Smooth muscle cell (in vitro differentiated cells): ENCODE measurements at regions not wholly inside any gene's neighbourhood (a gene's known extent, or its start where the extent isn't known, plus 50 kb on each side); places are given as distances from the start of the nearest gene placed in this dataset.

Source experiments
- DNase-seq: peaks from one replicate; lab custom pipeline; 2025; ENCODE audit not compliant: unreplicated experiment; lab: John Stamatoyannopoulos, UW
- H2AFZ ChIP-seq: fragments of 200-600 bp; sonication (generic); 2 replicates; pipeline ENCODE4 v1.6.0; 2016; ENCODE audit warnings: antibody characterized with exemption, low read depth, mild to moderate bottlenecking
- H3F3A ChIP-seq: fragments of 200-600 bp; sonication (generic); 2 replicates; pipeline ENCODE4 v1.6.0; 2017; ENCODE audit warnings: antibody characterized with exemption, low read depth
- H3K27ac ChIP-seq: fragments of 200-600 bp; sonication (generic); 2 replicates; pipeline ENCODE4 v1.5.1; 2016; ENCODE audit warnings: low read depth, mild to moderate bottlenecking
- H3K27me3 ChIP-seq: fragments of 200-600 bp; sonication (generic); 2 replicates; pipeline ENCODE4 v1.6.1; 2016; ENCODE audit warnings: low read depth, mild to moderate bottlenecking
- H3K36me3 ChIP-seq: fragments of 200-600 bp; sonication (generic); 2 replicates; pipeline ENCODE4 v1.5.1; 2016; ENCODE audit warnings: low read depth
- H3K4me1 ChIP-seq: fragments of 200-600 bp; sonication (generic); 2 replicates; pipeline ENCODE4 v1.5.1; 2016; ENCODE audit warnings: low read depth
- H3K4me2 ChIP-seq: fragments of 200-600 bp; sonication (generic); 2 replicates; pipeline ENCODE4 v1.6.0; 2016; ENCODE audit warnings: mild to moderate bottlenecking
- H3K4me3 ChIP-seq: fragments of 200-600 bp; sonication (generic); 2 replicates; pipeline ENCODE4 v1.5.1; 2016; ENCODE audit warnings: mild to moderate bottlenecking
- H3K79me2 ChIP-seq: fragments of 200-600 bp; sonication (generic); 2 replicates; pipeline ENCODE4 v1.6.0; 2016; ENCODE audit warnings: low read depth, mild to moderate bottlenecking
- H3K9ac ChIP-seq: fragments of 200-600 bp; sonication (generic); 2 replicates; pipeline ENCODE4 v1.6.0; 2016; ENCODE audit warnings: low read depth
- H3K9me3 ChIP-seq: fragments of 200-600 bp; sonication (generic); replicated peaks from 2 replicates; pipeline ENCODE4 v1.5.1; 2016; ENCODE audit warnings: low read depth
- H4K20me1 ChIP-seq: fragments of 200-600 bp; sonication (generic); 2 replicates; pipeline ENCODE4 v1.6.0; 2016; ENCODE audit warnings: low read depth
- WGBS: methylation state at CpG from one replicate; pipeline ENCODE4 v1.1.7; 2016; ENCODE audit warnings: low lambda C conversion rate; 5-methylcytosine and 5-hydroxymethylcytosine counted together
- TF ChIP-seq, protein P1 (sequence below): fragments of 200-600 bp; sonication (generic); IDR thresholded peaks from 2 replicates; pipeline ENCODE4 v1.5.1; 2017; ENCODE audit warnings: borderline replicate concordance, mild to moderate bottlenecking, antibody characterized with exemption; ENCODE audit not compliant: insufficient read depth, poor library complexity, severe bottlenecking

DNA sequence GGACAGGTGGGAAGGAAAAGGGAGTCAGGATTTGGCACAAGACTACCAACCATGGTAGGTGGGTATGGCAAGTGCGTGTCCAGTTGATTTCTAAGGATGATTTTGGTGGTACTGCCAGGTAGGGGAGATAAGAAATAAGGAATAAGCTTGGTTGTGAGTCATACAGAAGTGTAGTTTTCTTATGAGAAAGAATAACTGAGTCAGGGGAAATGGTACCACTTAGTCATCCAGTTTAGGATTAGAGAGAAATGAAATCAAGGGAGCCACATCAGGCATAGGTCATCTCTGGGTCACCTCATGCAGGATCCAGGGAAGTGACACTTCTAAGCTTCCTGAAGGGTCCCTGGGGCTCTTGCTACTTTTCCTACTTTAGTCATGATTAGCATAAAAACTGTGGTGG, 107.1 kb upstream of the C1GALT1C1 start:
- WGBS: 63% methylated on average over 1 of the region's 1 CpG
- H3K36me3 ChIP-seq: no peaks in the 10 kb centered on the region
- no peaks in the 10 kb centered on the region for H4K20me1 ChIP-seq
- H3K27me3 ChIP-seq: no peaks in the 10 kb centered on the region
- no peak overlapping the region for H3K4me3 ChIP-seq
- no peak for DNase-seq
- H3K4me2 ChIP-seq: no peak overlapping the region
- no peak overlapping the region for H2AFZ ChIP-seq
- no peaks in the 10 kb centered on the region for H3K4me1 ChIP-seq
- H3K79me2 ChIP-seq: no peaks in the 10 kb centered on the region
- no peaks in the 10 kb centered on the region for H3F3A ChIP-seq
- no peak overlapping the region for H3K9ac ChIP-seq
- H3K9me3 ChIP-seq: no peaks in the 10 kb centered on the region
- H3K27ac ChIP-seq: no peak overlapping the region
- TF ChIP-seq, protein P1, sequence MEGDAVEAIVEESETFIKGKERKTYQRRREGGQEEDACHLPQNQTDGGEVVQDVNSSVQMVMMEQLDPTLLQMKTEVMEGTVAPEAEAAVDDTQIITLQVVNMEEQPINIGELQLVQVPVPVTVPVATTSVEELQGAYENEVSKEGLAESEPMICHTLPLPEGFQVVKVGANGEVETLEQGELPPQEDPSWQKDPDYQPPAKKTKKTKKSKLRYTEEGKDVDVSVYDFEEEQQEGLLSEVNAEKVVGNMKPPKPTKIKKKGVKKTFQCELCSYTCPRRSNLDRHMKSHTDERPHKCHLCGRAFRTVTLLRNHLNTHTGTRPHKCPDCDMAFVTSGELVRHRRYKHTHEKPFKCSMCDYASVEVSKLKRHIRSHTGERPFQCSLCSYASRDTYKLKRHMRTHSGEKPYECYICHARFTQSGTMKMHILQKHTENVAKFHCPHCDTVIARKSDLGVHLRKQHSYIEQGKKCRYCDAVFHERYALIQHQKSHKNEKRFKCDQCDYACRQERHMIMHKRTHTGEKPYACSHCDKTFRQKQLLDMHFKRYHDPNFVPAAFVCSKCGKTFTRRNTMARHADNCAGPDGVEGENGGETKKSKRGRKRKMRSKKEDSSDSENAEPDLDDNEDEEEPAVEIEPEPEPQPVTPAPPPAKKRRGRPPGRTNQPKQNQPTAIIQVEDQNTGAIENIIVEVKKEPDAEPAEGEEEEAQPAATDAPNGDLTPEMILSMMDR: no peak

DNA sequence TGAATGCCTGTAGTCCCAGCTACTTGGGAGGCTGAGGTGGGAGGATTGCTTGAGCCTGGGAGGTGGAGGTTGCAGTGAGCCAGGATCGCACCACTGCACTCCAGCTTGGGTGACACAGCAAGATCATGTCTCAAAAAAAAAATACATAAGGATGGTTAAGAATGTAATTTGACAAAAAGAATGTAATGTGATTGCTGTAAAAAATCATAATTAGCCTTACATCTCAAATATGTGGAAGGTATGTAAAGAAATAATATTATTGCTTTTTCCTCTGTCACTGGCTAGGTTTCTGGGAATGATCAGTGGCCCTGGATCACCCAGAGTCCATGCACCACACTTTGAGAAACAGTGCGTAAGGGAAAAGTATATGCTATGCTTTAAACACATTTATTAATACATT, 106.1 kb upstream of the C1GALT1C1 start:
- H3K4me2 ChIP-seq: no peak overlapping the region
- TF ChIP-seq, protein P1: no peak
- no peak overlapping the region for H3K27ac ChIP-seq
- H3K27me3 ChIP-seq: no peaks in the 10 kb centered on the region
- H3K9ac ChIP-seq: no peak overlapping the region
- no peaks in the 10 kb centered on the region for H3K9me3 ChIP-seq
- H3K4me3 ChIP-seq: no peak overlapping the region
- H3F3A ChIP-seq: no peaks in the 10 kb centered on the region
- 94% methylated on average over 2 of the region's 2 CpGs for WGBS
- no peak for DNase-seq
- no peaks in the 10 kb centered on the region for H4K20me1 ChIP-seq
- no peaks in the 10 kb centered on the region for H3K79me2 ChIP-seq
- H3K36me3 ChIP-seq: no peaks in the 10 kb centered on the region
- no peak overlapping the region for H2AFZ ChIP-seq
- H3K4me1 ChIP-seq: no peaks in the 10 kb centered on the region

DNA sequence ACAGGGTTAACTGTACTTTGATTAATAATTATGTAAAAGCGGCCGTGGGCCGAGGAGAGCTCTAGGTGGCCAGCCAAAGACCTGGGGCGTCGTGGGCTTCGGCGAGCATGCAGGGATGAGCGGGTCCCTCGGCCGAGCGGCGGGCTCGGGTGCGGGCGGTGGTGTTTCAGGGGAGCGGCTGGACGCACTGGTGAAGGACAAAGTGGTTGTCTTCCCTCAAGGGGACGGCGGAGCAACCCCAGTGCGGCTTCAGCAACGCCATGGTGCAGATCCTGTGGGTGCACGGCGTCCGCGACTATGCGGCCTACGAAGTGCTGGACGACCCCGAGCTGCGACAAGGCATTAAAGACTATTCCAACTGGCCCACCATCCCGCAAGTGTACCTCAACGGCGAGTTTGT, 103.0 kb upstream of the C1GALT1C1 start:
- no peak for DNase-seq
- Histone ChIP-seq H3F3A (no peaks in the 10 kb centered on the region), H3K27ac (no peak overlapping the region), H3K27me3 (no peaks in the 10 kb centered on the region), H3K79me2 (no peaks in the 10 kb centered on the region), H3K9ac (no peak overlapping the region), H3K9me3 (no peaks in the 10 kb centered on the region), H3K4me1 (no peaks in the 10 kb centered on the region), H3K4me2 (no peak overlapping the region), H3K4me3 (no peak overlapping the region), H4K20me1 (no peaks in the 10 kb centered on the region), H3K36me3 (no peaks in the 10 kb centered on the region), H2AFZ (no peak overlapping the region)
- TF ChIP-seq, protein P1: no peak
- WGBS: 90% methylated on average over 27 of the region's 33 CpGs

DNA sequence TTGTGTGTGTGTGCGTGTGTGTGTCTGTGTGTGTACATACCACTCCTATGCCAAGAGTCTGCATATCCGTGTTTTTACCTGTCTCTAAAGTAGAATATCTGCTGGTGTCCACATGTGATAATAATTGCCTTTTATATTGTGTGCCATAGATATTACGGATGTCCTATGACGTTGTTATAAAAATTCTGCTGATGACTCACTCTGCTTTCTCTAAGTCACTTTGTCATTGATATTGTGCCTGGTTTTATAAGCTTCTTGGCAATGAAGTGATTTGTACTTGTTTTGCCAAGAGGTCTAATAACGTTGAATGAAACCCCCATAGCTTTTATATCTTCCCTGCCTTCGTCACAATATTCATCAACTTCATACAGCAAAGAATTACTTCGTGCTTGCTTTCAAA, 102.6 kb upstream of the C1GALT1C1 start:
- H3K79me2 ChIP-seq: no peaks in the 10 kb centered on the region
- no peaks in the 10 kb centered on the region for H3K36me3 ChIP-seq
- 80% methylated on average over 7 of the region's 7 CpGs for WGBS
- H3K27ac ChIP-seq: no peak overlapping the region
- H3F3A ChIP-seq: no peaks in the 10 kb centered on the region
- DNase-seq: no peak
- no peak overlapping the region for H3K4me2 ChIP-seq
- no peak overlapping the region for H2AFZ ChIP-seq
- no peak overlapping the region for H3K4me3 ChIP-seq
- H3K9ac ChIP-seq: no peak overlapping the region
- no peaks in the 10 kb centered on the region for H3K4me1 ChIP-seq
- no peaks in the 10 kb centered on the region for H4K20me1 ChIP-seq
- no peaks in the 10 kb centered on the region for H3K9me3 ChIP-seq
- TF ChIP-seq, protein P1: no peak
- no peaks in the 10 kb centered on the region for H3K27me3 ChIP-seq
